Spleen (tissue), 7 donors: ENCODE measurements at regions not wholly inside any gene's neighbourhood (a gene's known extent, or its start where the extent isn't known, plus 50 kb on each side); places are given as distances from the start of the nearest gene placed in this dataset.

Experiments
- POLR2A ChIP-seq, 3 donors: fragments of 450-650 bp; IDR thresholded peaks; one replicate each; pipeline ENCODE4 v1.5.1; 2017; ENCODE audit warnings: antibody characterized with exemption in 3 of 3, mild to moderate bottlenecking in 1 of 3
- TF ChIP-seq, protein P1 (sequence below), 11 experiments: fragments of 200-600 bp in 7 of 11; fragments of 450-650 bp in 4 of 11; sonication (generic) in 4 of 11; IDR thresholded peaks in 8 of 11; conservative IDR thresholded peaks in 3 of 11; 1 replicate in 7 of 11; 2 replicates in 4 of 11; pipeline versions ENCODE4 v1.4.0 to v1.8.0; 2016 to 2021; ENCODE audit warnings: antibody characterized with exemption in 11 of 11, inconsistent platforms in 4 of 11, mild to moderate bottlenecking in 1 of 11
- donor health status: DM: no; HTN: no; CAD: no; lungs with moderate emphysema.
- donor health status: DM: no; HTN: no; CAD: no.
- donor health status: DM: no; HTN: no; CAD: no.

DNA sequence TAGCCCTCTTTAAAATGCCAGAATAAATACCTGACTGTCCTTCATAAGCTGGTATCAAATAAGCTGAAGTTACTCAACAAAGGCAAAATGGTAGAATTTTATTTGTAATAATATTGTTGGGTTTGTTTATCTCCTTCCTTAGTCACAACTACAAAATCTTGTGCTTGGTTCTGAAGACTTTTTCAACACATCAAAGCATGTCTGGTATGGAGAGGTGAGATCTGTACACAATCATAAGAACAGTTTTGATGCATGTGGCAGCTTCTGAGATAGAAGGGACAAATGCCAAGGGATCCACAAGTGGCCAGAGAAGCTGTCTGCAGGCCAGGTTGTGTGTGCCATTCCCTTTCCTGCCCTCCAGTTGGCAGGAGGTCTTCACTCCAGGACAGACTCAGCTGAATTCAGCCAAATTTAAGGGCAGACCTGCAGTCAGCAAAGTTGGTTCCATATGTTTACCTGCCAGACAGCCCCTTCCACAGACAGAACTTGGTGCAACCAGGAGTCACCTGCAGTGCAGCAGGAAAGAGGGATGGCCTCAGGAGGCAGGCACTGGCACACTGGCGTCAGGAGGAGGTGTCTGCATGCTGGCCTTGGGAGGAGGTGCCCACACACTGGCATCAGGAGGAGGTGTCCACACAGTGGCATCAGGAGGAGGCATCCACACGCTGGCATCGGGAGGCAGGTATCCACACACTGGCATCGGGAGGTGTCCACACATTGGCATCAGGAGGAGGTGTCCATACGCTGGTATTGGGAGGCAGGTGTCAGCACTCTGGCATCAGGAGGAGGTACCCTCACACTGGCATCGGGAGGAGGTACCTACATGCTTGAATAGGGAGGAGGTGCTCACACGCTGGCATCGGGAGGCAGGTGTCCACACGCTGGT lies 93.1 kb upstream of the IKZF1 start:
- no peak for TF ChIP-seq POLR2A (IDR thresholded peaks at IDR 0.05)
- TF ChIP-seq, protein P1, sequence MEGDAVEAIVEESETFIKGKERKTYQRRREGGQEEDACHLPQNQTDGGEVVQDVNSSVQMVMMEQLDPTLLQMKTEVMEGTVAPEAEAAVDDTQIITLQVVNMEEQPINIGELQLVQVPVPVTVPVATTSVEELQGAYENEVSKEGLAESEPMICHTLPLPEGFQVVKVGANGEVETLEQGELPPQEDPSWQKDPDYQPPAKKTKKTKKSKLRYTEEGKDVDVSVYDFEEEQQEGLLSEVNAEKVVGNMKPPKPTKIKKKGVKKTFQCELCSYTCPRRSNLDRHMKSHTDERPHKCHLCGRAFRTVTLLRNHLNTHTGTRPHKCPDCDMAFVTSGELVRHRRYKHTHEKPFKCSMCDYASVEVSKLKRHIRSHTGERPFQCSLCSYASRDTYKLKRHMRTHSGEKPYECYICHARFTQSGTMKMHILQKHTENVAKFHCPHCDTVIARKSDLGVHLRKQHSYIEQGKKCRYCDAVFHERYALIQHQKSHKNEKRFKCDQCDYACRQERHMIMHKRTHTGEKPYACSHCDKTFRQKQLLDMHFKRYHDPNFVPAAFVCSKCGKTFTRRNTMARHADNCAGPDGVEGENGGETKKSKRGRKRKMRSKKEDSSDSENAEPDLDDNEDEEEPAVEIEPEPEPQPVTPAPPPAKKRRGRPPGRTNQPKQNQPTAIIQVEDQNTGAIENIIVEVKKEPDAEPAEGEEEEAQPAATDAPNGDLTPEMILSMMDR (IDR thresholded peaks at IDR 0.05 in 8 of 11, conservative IDR thresholded peaks at IDR 0.05 in 3 of 11) = no peak
